ENCODE measurements at regions not wholly inside any gene's neighbourhood (a gene's known extent, or its start where the extent isn't known, plus 50 kb on each side); places are given as distances from the start of the nearest gene placed in this dataset.

- no peak for DNase-seq (ENCODE audit: low read depth in 1 of 2, low spot score in 1 of 2)
Measured at GRCh38 chr12:14275111-14275510, 90.4 kb upstream of the ATF7IP start.

GRCh38 chr12:14275886-14276285 lies 89.6 kb upstream of the ATF7IP start:
- no peak for DNase-seq (ENCODE audit: low read depth in 1 of 2, low spot score in 1 of 2)

GRCh38 chr12:14278294-14278953 lies 87.1 kb upstream of the ATF7IP start:
- no peak for DNase-seq (ENCODE audit: low read depth in 1 of 2, low spot score in 1 of 2)

GRCh38 chr12:14279845-14280244 lies 85.6 kb upstream of the ATF7IP start:
- no peak for DNase-seq (ENCODE audit: low read depth in 1 of 2, low spot score in 1 of 2)

GRCh38 chr12:14280921-14281320 lies 84.6 kb upstream of the ATF7IP start:
- DNase-seq (ENCODE audit: low read depth in 1 of 2, low spot score in 1 of 2), result no peak

- no peak for DNase-seq (ENCODE audit: low read depth in 1 of 2, low spot score in 1 of 2)
Measured at GRCh38 chr12:14281539-14281938, 83.9 kb upstream of the ATF7IP start.

- DNase-seq (ENCODE audit: low read depth in 1 of 2, low spot score in 1 of 2), result no peak
Measured at GRCh38 chr12:14283489-14284144, 81.9 kb upstream of the ATF7IP start.

- DNase-seq (ENCODE audit: low read depth in 1 of 2, low spot score in 1 of 2), result no peak
Measured at GRCh38 chr12:14284184-14284722, 81.2 kb upstream of the ATF7IP start.

GRCh38 chr12:14289601-14290000 lies 75.9 kb upstream of the ATF7IP start:
- DNase-seq (ENCODE audit: low read depth in 1 of 2, low spot score in 1 of 2), result no peak

GRCh38 chr12:14290951-14291350 lies 74.5 kb upstream of the ATF7IP start:
- DNase-seq (ENCODE audit: low read depth in 1 of 2, low spot score in 1 of 2), result no peak

GRCh38 chr12:14303661-14304155 lies 61.8 kb upstream of the ATF7IP start:
- DNase-seq (ENCODE audit: low read depth in 1 of 2, low spot score in 1 of 2), result no peak

GRCh38 chr12:14307004-14307403 lies 58.5 kb upstream of the ATF7IP start:
- no peak for DNase-seq (ENCODE audit: low read depth in 1 of 2, low spot score in 1 of 2)

- DNase-seq (ENCODE audit: low read depth in 1 of 2, low spot score in 1 of 2), result no peak
Measured at GRCh38 chr12:14308516-14308915, 57.0 kb upstream of the ATF7IP start.

GRCh38 chr12:14310866-14311265 lies 54.6 kb upstream of the ATF7IP start:
- DNase-seq (ENCODE audit: low read depth in 1 of 2, low spot score in 1 of 2), result no peak

- no peak for DNase-seq (ENCODE audit: low read depth in 1 of 2, low spot score in 1 of 2)
Measured at GRCh38 chr12:14313379-14314138, 51.9 kb upstream of the ATF7IP start.

GRCh38 chr12:14314801-14315200 lies 50.7 kb upstream of the ATF7IP start:
- DNase-seq (ENCODE audit: low read depth in 1 of 2, low spot score in 1 of 2), result no peak

- no peak for DNase-seq (ENCODE audit: low read depth in 1 of 2, low spot score in 1 of 2)
Measured at GRCh38 chr12:14315501-14315900, 50.0 kb upstream of the ATF7IP start.

All from activated T-helper 1 cell treated with anti-CD3 and anti-CD28 coated beads, Interleukin-2, amount 50 U/mL, for 16 hours (primary cell).